HEK293 (cell line): ENCODE measurements at regions not wholly inside any gene's neighbourhood (a gene's known extent, or its start where the extent isn't known, plus 50 kb on each side); places are given as distances from the start of the nearest gene placed in this dataset.
"Not testable (repeated sequence)": the region's sequence is repeated elsewhere in the genome, so short reads cannot be mapped to it uniquely, and the experiment has no call there.

Experiments
- BCL6B ChIP-seq: fragments of 450-650 bp; formaldehyde crosslinking; IDR thresholded peaks from 2 replicates; pipeline ENCODE4 v1.5.1; 2017; ENCODE audit warnings: missing biosample characterization, missing genetic modification characterization
- CTCF ChIP-seq: fragments of 450-650 bp; formaldehyde crosslinking; IDR thresholded peaks from 2 replicates; pipeline ENCODE4 v1.5.1; 2016; ENCODE audit warnings: missing biosample characterization, missing genetic modification characterization
- KLF17 ChIP-seq: fragments of 450-650 bp; formaldehyde crosslinking; IDR thresholded peaks from 2 replicates; pipeline ENCODE4 v1.5.1; 2016; ENCODE audit warnings: missing biosample characterization, missing genetic modification characterization
- ZBTB10 ChIP-seq: fragments of 450-650 bp; formaldehyde crosslinking; IDR thresholded peaks from 2 replicates; pipeline ENCODE4 v1.5.1; 2016; ENCODE audit warnings: missing biosample characterization, missing genetic modification characterization
- ZFP41 ChIP-seq: fragments of 450-650 bp; formaldehyde crosslinking; IDR thresholded peaks from 2 replicates; pipeline ENCODE4 v1.5.1; 2016; ENCODE audit warnings: missing biosample characterization, missing genetic modification characterization, borderline replicate concordance
- ZNF473 ChIP-seq: fragments of 450-650 bp; formaldehyde crosslinking; IDR thresholded peaks from 2 replicates; pipeline ENCODE4 v1.5.1; 2017; ENCODE audit warnings: missing biosample characterization, missing genetic modification characterization
- ZNF600 ChIP-seq: fragments of 450-650 bp; formaldehyde crosslinking; IDR thresholded peaks from 2 replicates; pipeline ENCODE4 v1.5.1; 2016; ENCODE audit warnings: missing biosample characterization, missing genetic modification characterization

- TF ChIP-seq BCL6B; KLF17 (tag by site-specific recombination); ZNF473 (tag by site-specific recombination); CTCF (tag by site-specific recombination); ZBTB10 (tag by site-specific recombination); ZFP41 (tag by site-specific recombination); ZNF600: not testable (repeated sequence)
These were observed 101.7 kb downstream of the POTEM start for GRCh38 chr14:19068957-19069356.
